GM18498 (cell line): ENCODE measurements at regions not wholly inside any gene's neighbourhood (a gene's known extent, or its start where the extent isn't known, plus 50 kb on each side); places are given as distances from the start of the nearest gene placed in this dataset.

Experiments
- ATAC-seq: cut with Tn5 transposase; IDR thresholded peaks from one replicate; pipeline ENCODE4 v1.9.1; 2021; ENCODE audit warnings: mild to moderate bottlenecking, moderate library complexity; ENCODE audit not compliant: unreplicated experiment

DNA sequence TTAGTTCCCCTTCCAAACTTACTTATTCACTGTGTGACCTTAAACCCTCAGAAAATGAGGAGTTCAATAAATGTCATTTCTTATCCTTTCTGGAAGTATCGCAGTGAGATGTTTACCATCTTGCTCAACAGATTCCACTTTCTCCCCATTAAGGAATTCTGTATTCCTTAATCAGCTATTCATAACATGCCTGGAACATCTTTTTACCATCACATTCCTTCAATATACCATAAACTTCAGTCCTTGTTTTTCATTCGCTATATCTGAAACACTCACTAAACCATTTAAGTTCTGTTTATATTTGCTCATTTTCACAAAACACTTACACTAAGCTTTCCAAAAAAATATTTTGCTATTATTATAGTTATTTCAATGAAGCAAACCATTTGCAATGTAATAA is 1158.6 kb downstream of the CDH12 start:
- no peak for ATAC-seq

- ATAC-seq, result no peak
Measured at GRCh38 chr5:21693591-21693990, 1159.6 kb downstream of the CDH12 start.

DNA sequence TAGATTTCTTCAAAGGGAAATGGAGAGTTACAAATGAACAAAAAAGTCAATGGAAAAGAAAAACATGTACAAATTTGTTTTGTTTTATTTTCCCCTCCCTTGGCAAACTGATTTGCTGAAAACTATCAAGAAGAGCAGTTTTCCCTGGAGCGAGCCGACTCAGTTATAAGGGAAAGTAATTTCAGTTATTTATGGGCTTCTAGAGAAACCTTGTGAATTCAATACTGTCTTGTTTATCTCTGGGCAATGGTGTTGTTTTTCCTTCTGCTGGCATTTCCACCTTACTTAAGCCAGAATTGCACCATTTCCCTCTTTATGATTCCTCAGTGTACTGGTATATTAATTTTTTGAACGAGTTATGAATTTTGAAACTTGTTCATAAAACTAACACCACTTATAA is 1163.6 kb downstream of the CDH12 start:
- no peak for ATAC-seq

- ATAC-seq, result no peak
Measured at GRCh38 chr5:21688655-21689054, 1164.5 kb downstream of the CDH12 start.

DNA sequence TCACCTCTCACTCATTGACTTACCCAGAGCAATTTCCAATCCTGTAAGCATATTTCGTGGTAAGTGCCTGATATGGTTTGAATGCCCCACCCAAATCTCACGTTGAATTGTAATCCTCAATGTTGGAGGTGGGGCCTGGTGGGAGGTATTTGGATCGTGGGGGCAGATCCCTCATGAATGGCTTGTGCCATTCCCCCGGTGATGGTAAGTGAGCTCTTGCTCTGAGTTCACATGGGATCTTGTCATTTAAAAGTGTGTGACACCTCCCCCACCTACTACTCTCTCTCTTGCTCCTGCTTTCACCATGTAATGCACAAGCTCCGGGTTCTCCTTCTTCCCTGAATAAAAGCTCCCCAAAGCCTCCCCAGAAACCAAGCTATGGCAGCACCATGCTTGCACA is 1165.5 kb downstream of the CDH12 start:
- ATAC-seq, result no peak

DNA sequence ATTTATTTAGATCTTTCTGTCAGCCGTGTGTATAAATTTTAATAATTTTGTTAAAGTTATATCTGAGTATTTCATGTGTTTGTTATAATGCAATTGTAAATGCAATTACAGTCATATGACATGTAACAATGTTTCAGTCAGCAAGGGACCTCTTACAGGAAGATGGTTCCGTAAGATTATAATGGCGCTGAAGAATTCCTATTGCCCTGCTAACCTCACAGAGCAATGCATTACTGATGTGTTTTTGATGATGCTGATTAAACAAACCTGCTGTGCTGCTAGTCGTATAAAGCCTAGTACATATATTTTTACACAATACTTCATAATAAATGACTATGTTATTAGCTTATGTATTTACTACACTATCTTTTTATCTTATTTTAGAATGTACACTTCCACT is 1166.4 kb downstream of the CDH12 start:
- ATAC-seq, result no peak

DNA sequence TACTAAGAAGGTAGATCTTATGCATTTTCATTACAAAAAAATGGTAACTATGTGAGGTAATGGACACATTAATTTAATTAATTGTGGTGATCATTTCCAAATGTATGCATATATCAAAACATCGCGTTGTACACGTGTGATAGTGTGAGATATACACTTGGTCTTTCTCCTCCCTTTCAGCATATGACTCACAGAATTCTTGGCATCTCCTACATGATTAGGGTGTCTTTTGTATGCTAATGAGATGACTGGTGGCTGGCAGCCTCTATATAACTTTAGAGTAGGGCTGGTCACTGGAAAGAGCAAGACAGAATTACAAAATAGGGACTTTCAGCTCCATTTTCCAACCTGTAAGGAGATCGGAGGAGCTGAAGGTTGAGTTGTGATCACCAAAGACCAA is 1167.6 kb downstream of the CDH12 start:
- no peak for ATAC-seq

DNA sequence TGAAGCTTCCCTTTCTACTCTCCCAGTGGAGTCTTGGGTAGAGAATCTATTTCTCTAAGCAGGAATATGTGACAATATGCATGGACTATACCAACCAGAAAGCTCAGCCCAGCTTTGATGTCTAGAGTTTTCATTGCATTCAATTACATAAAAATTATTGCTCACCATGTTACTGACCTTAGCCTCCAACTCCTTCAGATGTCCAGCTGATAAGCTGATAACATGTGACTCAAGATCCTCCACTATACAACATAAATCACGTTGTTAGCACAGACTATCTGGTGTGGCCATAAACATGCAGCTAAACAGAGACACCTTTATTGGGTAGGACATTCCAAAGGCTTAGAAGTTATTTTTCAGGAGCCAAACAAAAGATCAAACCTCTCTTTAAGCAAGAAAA is 1168.2 kb downstream of the CDH12 start:
- no peak for ATAC-seq

DNA sequence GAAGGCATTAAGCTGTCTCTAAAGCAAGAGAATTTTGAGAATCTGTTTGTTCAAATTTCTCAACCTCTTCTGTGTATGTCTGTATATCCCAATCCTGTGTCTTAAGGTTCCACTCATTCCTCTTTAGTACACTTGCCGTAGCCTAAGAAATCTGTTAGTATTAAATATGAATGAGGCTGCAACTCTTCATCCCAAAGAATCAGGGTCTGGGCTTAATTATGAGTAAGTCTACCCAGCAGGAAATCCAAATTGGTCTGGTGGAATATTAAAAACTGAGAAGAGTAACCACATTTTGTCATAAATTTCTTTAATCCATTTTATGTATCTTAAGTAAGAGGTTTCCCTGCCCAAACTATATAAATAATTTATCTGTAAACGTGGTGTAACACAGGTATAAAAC is 1171.2 kb downstream of the CDH12 start:
- ATAC-seq, result no peak

DNA sequence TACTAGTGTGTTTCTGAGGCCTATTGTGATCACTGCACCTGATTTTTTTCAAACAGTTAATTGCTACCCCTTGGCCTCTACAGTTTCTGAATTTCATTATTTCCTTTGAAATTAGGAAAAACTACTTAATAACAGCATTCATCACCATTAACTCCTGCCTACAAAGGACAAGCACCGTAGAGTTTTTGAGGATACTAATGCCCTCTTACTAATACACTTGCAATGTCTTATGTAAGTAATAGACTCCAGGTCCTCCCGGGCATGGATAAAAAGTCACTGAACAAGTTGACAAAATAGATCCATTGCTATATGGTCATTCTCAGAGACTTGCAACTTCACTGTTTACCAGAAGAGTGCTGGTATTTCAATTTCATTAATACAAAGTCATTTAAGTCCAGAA is 1172.5 kb downstream of the CDH12 start:
- ATAC-seq, result no peak

- ATAC-seq, result no peak
Measured at GRCh38 chr5:21680196-21680595, 1172.9 kb downstream of the CDH12 start.

- no peak for ATAC-seq
Measured at GRCh38 chr5:21678526-21678925, 1174.6 kb downstream of the CDH12 start.

- ATAC-seq, result no peak
Measured at GRCh38 chr5:21672911-21673310, 1180.2 kb downstream of the CDH12 start.

- ATAC-seq, result no peak
Measured at GRCh38 chr5:21672360-21672759, 1180.8 kb downstream of the CDH12 start.

GRCh38 chr5:21665524-21665923 is 1187.6 kb downstream of the CDH12 start:
- no peak for ATAC-seq

DNA sequence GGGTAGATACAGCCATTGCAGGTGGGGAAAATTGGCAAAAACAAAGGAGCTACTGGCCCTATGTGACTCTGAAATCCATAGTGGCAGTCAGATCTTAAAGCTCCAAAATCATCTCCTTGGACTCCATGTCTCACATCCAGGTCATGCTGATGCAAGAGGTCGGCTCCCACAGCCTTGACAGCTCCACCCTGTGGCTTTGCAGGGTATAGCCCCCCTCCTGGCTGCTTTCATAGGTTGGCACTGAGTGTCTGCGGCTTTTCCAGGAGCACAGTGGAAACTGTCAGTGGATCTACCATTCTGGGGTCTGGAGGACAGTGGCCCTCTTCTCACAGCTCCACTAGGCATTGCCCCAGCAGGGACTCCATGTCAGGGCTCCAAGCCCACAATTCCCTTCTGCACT is 1190.1 kb downstream of the CDH12 start:
- ATAC-seq, result no peak

DNA sequence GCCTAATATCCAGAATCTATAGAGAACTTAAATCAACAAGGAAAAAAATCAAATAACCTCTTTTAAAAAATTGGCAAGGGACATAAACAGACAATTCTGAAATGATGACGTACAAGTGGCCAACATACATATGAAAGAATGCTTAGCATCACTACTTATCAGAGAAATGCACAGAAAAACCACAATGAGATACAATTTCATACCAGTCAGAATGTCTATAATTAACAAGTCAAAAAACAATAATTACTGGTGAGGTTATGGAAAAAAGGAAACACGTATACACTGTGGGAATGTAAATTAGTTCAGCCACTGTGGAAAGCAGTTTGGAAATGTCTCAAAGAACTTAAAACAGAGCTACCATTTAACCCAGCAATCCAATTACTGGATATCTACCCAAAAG is 1192.0 kb downstream of the CDH12 start:
- ATAC-seq, result no peak

DNA sequence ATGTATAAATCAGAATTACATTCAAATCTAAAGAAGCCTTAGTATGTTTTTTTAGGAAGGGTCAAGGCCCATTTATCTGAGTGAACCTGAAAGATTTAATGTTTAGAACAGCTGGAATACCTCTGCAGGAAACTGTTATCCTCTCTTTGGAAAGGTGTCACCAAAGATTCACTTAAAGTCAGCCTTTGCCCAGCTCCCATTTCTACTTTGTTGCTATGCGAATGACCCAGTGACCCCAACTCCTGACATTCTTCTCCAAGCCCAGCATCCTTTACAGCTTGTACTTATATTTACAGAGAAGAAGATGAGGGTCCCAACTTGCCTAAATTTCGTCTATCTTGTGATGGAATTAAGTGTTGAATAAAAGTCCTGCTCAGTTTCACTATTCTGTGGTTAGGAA is 1198.6 kb downstream of the CDH12 start:
- no peak for ATAC-seq

DNA sequence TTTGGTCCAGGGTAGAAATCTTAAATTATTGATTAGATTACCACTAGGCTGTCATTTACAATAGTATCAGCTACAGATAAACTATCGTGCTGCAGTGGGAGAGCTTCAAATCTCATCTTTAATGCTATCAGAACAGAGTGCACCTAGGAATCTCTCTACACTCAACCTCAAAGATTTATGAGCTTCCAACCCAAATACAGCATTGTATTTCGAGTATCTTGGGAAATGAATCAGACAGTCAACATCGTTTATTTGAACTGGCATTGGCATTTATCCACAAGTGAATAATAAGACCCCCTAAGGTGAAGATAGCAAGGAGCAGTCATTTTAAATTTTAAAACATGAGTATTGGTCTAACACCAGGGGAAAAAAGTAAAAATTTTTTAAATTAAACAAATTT is 1203.2 kb downstream of the CDH12 start:
- ATAC-seq, result no peak

GRCh38 chr5:21646469-21646868 is 1206.7 kb downstream of the CDH12 start:
- no peak for ATAC-seq

DNA sequence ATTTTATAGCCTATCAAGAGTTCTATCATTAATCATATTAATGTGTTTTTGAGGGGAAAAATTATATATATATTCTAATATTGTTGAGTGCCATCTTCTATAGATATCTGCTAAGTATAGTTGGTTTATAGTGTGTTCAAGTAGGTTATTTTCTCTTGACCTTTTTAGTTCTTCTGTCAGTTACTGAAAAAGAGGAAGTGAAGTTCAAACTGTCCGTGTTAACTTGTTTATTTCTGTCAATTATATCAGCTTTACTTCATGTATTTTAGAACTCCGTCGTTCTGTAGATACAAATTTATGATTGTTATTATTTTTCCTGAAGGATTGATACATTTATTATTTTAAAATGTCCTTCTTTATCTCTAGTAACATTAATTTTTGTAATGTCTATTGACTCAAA is 1209.1 kb downstream of the CDH12 start:
- ATAC-seq, result no peak

DNA sequence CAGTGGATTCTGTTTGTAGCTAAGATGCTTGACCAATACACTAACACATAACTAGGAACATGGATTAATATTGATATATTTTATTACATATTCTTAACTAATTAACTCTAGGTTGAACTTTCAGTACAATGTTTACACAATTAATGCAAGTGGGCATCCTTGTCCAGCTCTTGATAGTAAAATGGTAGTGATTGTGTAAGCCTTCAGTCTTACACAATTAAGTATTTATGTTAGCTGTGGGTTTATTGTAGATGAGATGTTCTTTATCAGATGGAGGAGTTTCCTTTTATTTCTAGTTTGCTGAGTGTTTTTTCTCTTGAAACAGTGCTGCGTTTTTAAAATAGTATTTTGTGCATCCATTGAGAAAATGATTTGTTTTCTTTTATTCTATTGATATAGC is 1210.8 kb downstream of the CDH12 start:
- no peak for ATAC-seq

DNA sequence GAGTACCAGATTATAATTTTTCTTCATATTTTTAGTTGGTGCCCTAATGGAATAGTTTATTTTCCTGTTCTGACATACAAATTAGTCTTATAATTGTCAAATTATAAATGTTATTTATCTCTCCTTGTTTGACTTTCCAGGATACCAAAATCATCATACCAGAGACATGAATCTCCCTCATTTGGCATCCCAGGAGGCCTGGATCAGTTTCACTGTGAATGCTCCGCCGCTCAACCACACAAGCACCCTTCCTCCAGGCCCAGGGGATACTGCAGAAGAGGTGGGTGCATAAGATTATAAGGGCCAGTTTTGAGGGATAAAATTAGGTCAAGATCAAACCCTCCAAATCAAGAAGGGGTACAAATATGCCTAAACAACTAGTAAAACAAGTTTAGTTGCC is 1229.3 kb downstream of the CDH12 start:
- no peak for ATAC-seq

GRCh38 chr5:21615195-21615765 is 1237.9 kb downstream of the CDH12 start:
- no peak for ATAC-seq
